HUES64 (cell line): ENCODE measurements at regions not wholly inside any gene's neighbourhood (a gene's known extent, or its start where the extent isn't known, plus 50 kb on each side); places are given as distances from the start of the nearest gene placed in this dataset.
A peak's percentile ranks its signal among the peaks of the same experiment; 100 is the strongest.

Experiments used
- H3K27ac ChIP-seq: 2 replicates; pipeline ENCODE4 v1.7.0; 2013; ENCODE audit warnings: low read depth, low read length, inconsistent platforms
- H3K27me3 ChIP-seq: 2 replicates; pipeline ENCODE4 v1.6.1; 2013; ENCODE audit warnings: mild to moderate bottlenecking, low read length; ENCODE audit not compliant: insufficient read depth
- H3K36me3 ChIP-seq: 2 replicates; pipeline ENCODE4 v1.6.1; 2013; ENCODE audit warnings: mild to moderate bottlenecking, low read length; ENCODE audit not compliant: insufficient read depth
- H3K4me1 ChIP-seq: 2 replicates; pipeline ENCODE4 v1.6.1; 2013; ENCODE audit warnings: mild to moderate bottlenecking, low read length, moderate library complexity; ENCODE audit not compliant: insufficient read depth
- H3K4me3 ChIP-seq: 2 replicates; pipeline ENCODE4 v1.5.1; 2013; ENCODE audit warnings: mild to moderate bottlenecking, low read length, moderate library complexity
- H3K9ac ChIP-seq: 2 replicates; pipeline ENCODE4 v1.6.1; 2013; ENCODE audit warnings: mild to moderate bottlenecking, low read depth, low read length
- H3K9me3 ChIP-seq: 2 replicates; pipeline ENCODE4 v1.6.1; 2013; ENCODE audit warnings: low read depth, low read length; ENCODE audit not compliant: insufficient read depth
- WGBS: fragments of 150-250, 120-280 bp; methylation state at CpG from one replicate; pipeline ENCODE4 v1.1.7; 2013; ENCODE audit warnings: missing lambda C conversion rate; 5-methylcytosine and 5-hydroxymethylcytosine counted together

GRCh38 chr2:96438589-96438988 is 66.6 kb downstream of the NEURL3 start:
- H3K27me3 ChIP-seq, result no peaks in the 10 kb centered on the region
- no peak overlapping the region for H3K27ac ChIP-seq
- 90% methylated on average over 1 of the region's 1 CpG for WGBS
- peaks cover 20% of the 10 kb centered on the region for H3K4me1 ChIP-seq
- no peaks in the 10 kb centered on the region for H3K36me3 ChIP-seq
- peaks cover 22% of the 10 kb centered on the region for H3K9me3 ChIP-seq
- no peak overlapping the region for H3K9ac ChIP-seq
- H3K4me3 ChIP-seq, result no peak overlapping the region

- no peaks in the 10 kb centered on the region for H3K27me3 ChIP-seq
- H3K9ac ChIP-seq, result no peak overlapping the region
- H3K36me3 ChIP-seq, result no peaks in the 10 kb centered on the region
- H3K4me1 ChIP-seq, result peaks cover 20% of the 10 kb centered on the region
- peaks cover 22% of the 10 kb centered on the region for H3K9me3 ChIP-seq
- 100% methylated on average over 1 of the region's 2 CpGs for WGBS
- H3K4me3 ChIP-seq, result no peak overlapping the region
- H3K27ac ChIP-seq, result peak overlapping the region; percentile 71; the same call in 1 of the 2 replicates
These were observed 67.6 kb downstream of the NEURL3 start for GRCh38 chr2:96437512-96437911.

- WGBS, result 83% methylated on average over 2 of the region's 2 CpGs
- Histone ChIP-seq H3K9me3 (peaks cover 22% of the 10 kb centered on the region), H3K4me3 (peak overlapping the region; percentile 5; the same call in 1 of the 2 replicates), H3K27ac (peak overlapping the region; percentile 71; the same call in 1 of the 2 replicates), H3K4me1 (peaks cover 20% of the 10 kb centered on the region), H3K27me3 (no peaks in the 10 kb centered on the region), H3K36me3 (no peaks in the 10 kb centered on the region), H3K9ac (no peak overlapping the region)
These were observed 68.2 kb downstream of the NEURL3 start for GRCh38 chr2:96436961-96437360.

GRCh38 chr2:96436416-96436815 is 68.7 kb downstream of the NEURL3 start:
- 59% methylated on average over 2 of the region's 2 CpGs for WGBS
- H3K27me3 ChIP-seq, result no peaks in the 10 kb centered on the region
- peak overlapping the region; percentile 71; the same call in 1 of the 2 replicates for H3K27ac ChIP-seq
- H3K4me1 ChIP-seq, result peaks cover 20% of the 10 kb centered on the region
- no peaks in the 10 kb centered on the region for H3K36me3 ChIP-seq
- no peak overlapping the region for H3K9ac ChIP-seq
- H3K4me3 ChIP-seq, result peak overlapping the region; percentile 5; the same call in 1 of the 2 replicates
- peaks cover 25% of the 10 kb centered on the region for H3K9me3 ChIP-seq

- H3K4me3 ChIP-seq, result no peak overlapping the region
- 87% methylated on average over 6 of the region's 6 CpGs for WGBS
- 0 out of 2 replicates have a peak, but pooled peaks cover 7% of the 10 kb centered on the region for H3K4me1 ChIP-seq
- H3K9me3 ChIP-seq, result peaks cover 36% of the 10 kb centered on the region
- no peak overlapping the region for H3K27ac ChIP-seq
- H3K27me3 ChIP-seq, result no peaks in the 10 kb centered on the region
- no peak overlapping the region for H3K9ac ChIP-seq
- H3K36me3 ChIP-seq, result no peaks in the 10 kb centered on the region
These were observed 73.8 kb downstream of the NEURL3 start for GRCh38 chr2:96431319-96431718.

GRCh38 chr2:96430394-96430988 is 74.7 kb downstream of the NEURL3 start:
- 92% methylated on average over 4 of the region's 4 CpGs for WGBS
- no peak overlapping the region for H3K4me3 ChIP-seq
- H3K4me1 ChIP-seq, result no peaks in the 10 kb centered on the region
- H3K27ac ChIP-seq, result no peak overlapping the region
- H3K9ac ChIP-seq, result no peak overlapping the region
- no peaks in the 10 kb centered on the region for H3K36me3 ChIP-seq
- H3K9me3 ChIP-seq, result peaks cover 36% of the 10 kb centered on the region
- no peaks in the 10 kb centered on the region for H3K27me3 ChIP-seq

GRCh38 chr2:96427917-96428316 is 77.2 kb downstream of the NEURL3 start:
- WGBS, result 58% methylated on average over 1 of the region's 1 CpG
- Histone ChIP-seq H3K4me3 (no peak overlapping the region), H3K27me3 (no peaks in the 10 kb centered on the region), H3K9ac (no peak overlapping the region), H3K4me1 (no peaks in the 10 kb centered on the region), H3K27ac (no peak overlapping the region), H3K9me3 (peaks cover 36% of the 10 kb centered on the region), H3K36me3 (no peaks in the 10 kb centered on the region)

- no peak overlapping the region for H3K27ac ChIP-seq
- H3K9me3 ChIP-seq, result peaks cover 36% of the 10 kb centered on the region
- H3K36me3 ChIP-seq, result no peaks in the 10 kb centered on the region
- 76% methylated on average over 4 of the region's 4 CpGs for WGBS
- no peaks in the 10 kb centered on the region for H3K27me3 ChIP-seq
- H3K4me1 ChIP-seq, result no peaks in the 10 kb centered on the region
- no peak overlapping the region for H3K4me3 ChIP-seq
- no peak overlapping the region for H3K9ac ChIP-seq
These were observed 78.0 kb downstream of the NEURL3 start for GRCh38 chr2:96427169-96427568.

- Histone ChIP-seq H3K9ac (no peak overlapping the region), H3K9me3 (peaks cover 10% of the 10 kb centered on the region; the same call in 1 of the 2 replicates), H3K27me3 (no peaks in the 10 kb centered on the region), H3K4me1 (no peaks in the 10 kb centered on the region), H3K36me3 (no peaks in the 10 kb centered on the region), H3K4me3 (no peak overlapping the region), H3K27ac (no peak overlapping the region)
- 41% methylated on average over 2 of the region's 2 CpGs for WGBS
These were observed 81.3 kb downstream of the NEURL3 start for GRCh38 chr2:96423828-96424227.
